Prostate gland (tissue), 2 donors: ENCODE measurements at regions not wholly inside any gene's neighbourhood (a gene's known extent, or its start where the extent isn't known, plus 50 kb on each side); places are given as distances from the start of the nearest gene placed in this dataset.

Experiments
- DNase-seq: peaks from one replicate; pipeline ENCODE4 v3.0.0-alpha.2; 2019; ENCODE audit warnings: low spot score
- H3K27ac ChIP-seq, 2 donors: fragments of 200-600 bp; sonication (generic); 2 replicates each; pipeline ENCODE4 v1.5.1; 2017 to 2019
- H3K27me3 ChIP-seq: fragments of 200-600 bp; sonication (generic); replicated peaks from 2 replicates; pipeline ENCODE4 v1.5.1; 2019; ENCODE audit not compliant: insufficient read depth
- H3K36me3 ChIP-seq, 2 donors: fragments of 200-600 bp; sonication (generic); 1 replicate in 1 of 2; 2 replicates in 1 of 2; pipeline versions ENCODE4 v1.5.1 to v1.8.1; 2017 to 2019
- H3K4me1 ChIP-seq: fragments of 200-600 bp; sonication (generic); replicated peaks from 2 replicates; pipeline ENCODE4 v1.5.1; 2019
- H3K4me3 ChIP-seq, 2 donors: fragments of 200-600 bp; sonication (generic); 2 replicates each; pipeline ENCODE4 v1.5.1; 2017 to 2019
- H3K9me3 ChIP-seq: fragments of 200-600 bp; sonication (generic); 2 replicates; pipeline ENCODE4 v1.5.1; 2017
- POLR2A ChIP-seq: fragments of 450-650 bp; IDR thresholded peaks from one replicate; pipeline ENCODE4 v1.6.1; 2016; ENCODE audit warnings: antibody characterized with exemption, mild to moderate bottlenecking
- POLR2AphosphoS5 ChIP-seq: sonication (generic); formaldehyde crosslinking; IDR thresholded peaks from one replicate; pipeline ENCODE4 v1.6.1; 2017; ENCODE audit warnings: antibody characterized with exemption
- WGBS: methylation state at CpG from one replicate; pipeline ENCODE4 v1.1.5; 2018; 5-methylcytosine and 5-hydroxymethylcytosine counted together
- intact Hi-C: fragments of 100-400 bp; cut with DNase I; formaldehyde crosslinking; loops from one replicate; pipeline ENCODE4 v1.14.2; 2022
- TF ChIP-seq, protein P1 (sequence below), 4 experiments: fragments of 200-600 bp in 2 of 4; fragments of 450-650 bp in 2 of 4; sonication (generic) in 2 of 4; IDR thresholded peaks; 1 replicate in 3 of 4; 2 replicates in 1 of 4; pipeline ENCODE4 v1.5.1; 2016 to 2019; ENCODE audit warnings: antibody characterized with exemption in 4 of 4, mild to moderate bottlenecking in 2 of 4, moderate library complexity in 2 of 4

DNA sequence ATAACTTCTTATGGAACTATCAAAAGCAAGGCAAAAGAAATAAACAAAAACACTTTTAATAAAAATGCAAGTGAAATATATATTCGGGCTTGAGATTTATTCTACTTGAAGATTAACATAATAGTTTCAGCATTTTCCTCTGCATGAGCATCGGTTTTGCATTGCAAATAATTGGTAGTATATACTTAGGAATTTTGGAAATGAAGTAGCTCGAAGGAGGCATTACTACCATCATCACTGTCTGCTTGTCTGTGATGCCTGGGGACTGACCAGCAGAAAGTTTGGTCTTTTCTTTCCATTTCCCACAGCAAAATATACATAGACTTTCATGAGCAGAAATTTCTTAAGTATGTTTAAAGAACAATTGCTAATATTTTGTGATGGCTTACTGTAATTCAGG is 570.7 kb downstream of the HTR1B start:
- Histone ChIP-seq H3K27ac (no peak overlapping the region), H3K9me3 (no peaks in the 10 kb centered on the region), H3K4me1 (no peaks in the 10 kb centered on the region), H3K36me3 (no peaks in the 10 kb centered on the region), H3K27me3 (no peaks in the 10 kb centered on the region), H3K4me3 (no peak overlapping the region)
- intact Hi-C loops, result no loop called here
- 69% methylated on average over 3 of the region's 3 CpGs for WGBS
- no peak for DNase-seq
- TF ChIP-seq POLR2A, result no peak
- TF ChIP-seq, protein P1, sequence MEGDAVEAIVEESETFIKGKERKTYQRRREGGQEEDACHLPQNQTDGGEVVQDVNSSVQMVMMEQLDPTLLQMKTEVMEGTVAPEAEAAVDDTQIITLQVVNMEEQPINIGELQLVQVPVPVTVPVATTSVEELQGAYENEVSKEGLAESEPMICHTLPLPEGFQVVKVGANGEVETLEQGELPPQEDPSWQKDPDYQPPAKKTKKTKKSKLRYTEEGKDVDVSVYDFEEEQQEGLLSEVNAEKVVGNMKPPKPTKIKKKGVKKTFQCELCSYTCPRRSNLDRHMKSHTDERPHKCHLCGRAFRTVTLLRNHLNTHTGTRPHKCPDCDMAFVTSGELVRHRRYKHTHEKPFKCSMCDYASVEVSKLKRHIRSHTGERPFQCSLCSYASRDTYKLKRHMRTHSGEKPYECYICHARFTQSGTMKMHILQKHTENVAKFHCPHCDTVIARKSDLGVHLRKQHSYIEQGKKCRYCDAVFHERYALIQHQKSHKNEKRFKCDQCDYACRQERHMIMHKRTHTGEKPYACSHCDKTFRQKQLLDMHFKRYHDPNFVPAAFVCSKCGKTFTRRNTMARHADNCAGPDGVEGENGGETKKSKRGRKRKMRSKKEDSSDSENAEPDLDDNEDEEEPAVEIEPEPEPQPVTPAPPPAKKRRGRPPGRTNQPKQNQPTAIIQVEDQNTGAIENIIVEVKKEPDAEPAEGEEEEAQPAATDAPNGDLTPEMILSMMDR (IDR thresholded peaks at IDR 0.05), result no peak
- no peak for TF ChIP-seq POLR2AphosphoS5

DNA sequence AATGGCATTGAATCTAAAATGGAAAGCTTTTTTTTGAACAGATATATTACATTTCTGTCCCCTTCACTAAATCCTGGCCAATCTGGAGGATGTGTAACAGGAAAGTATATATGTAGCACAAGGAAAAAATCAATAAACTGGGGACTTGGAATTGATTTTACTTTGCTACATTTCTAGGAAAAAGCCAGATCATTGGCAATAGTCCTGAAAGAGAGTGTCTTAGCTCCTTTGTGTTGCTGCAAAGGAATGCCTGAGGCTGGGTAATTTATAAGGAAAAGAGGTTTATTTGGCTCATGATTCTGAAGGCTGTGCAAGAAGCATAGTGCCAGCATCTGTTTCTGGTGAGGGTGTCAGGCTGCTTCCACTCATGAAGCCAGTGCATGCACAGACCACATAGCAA is 574.9 kb downstream of the HTR1B start:
- DNase-seq, result no peak
- H3K4me1 ChIP-seq, result no peaks in the 10 kb centered on the region
- H3K4me3 ChIP-seq, result no peak overlapping the region
- no peaks in the 10 kb centered on the region for H3K36me3 ChIP-seq
- no peak overlapping the region for H3K27ac ChIP-seq
- TF ChIP-seq POLR2A (no peak), POLR2AphosphoS5 (no peak)
- TF ChIP-seq, protein P1 (IDR thresholded peaks at IDR 0.05), result no peak
- no peaks in the 10 kb centered on the region for H3K9me3 ChIP-seq
- intact Hi-C loops, result no loop called here
- no peaks in the 10 kb centered on the region for H3K27me3 ChIP-seq

DNA sequence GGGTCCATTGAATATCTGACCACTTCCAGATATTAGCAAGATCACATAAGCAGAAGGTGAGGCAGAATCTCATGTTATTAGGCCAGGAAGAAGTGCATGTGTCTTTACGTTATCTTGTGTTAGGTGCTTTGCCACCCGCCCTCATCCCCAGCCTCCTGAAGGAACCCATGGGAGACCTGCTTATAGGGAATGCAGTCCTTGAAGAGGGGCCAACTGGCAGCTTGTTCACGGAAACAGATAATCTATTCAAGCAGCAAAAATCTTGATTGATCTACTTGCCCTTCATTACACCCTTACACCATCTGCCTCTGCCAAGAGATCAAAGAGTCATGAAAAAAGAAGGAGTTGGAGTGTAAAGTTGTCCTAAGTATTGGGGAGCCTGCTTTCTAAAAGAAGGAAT is 576.4 kb downstream of the HTR1B start:
- no peak overlapping the region for H3K4me3 ChIP-seq
- H3K27ac ChIP-seq, result no peak overlapping the region
- H3K4me1 ChIP-seq, result no peaks in the 10 kb centered on the region
- no peaks in the 10 kb centered on the region for H3K9me3 ChIP-seq
- no peaks in the 10 kb centered on the region for H3K36me3 ChIP-seq
- intact Hi-C loops, result no loop called here
- H3K27me3 ChIP-seq, result no peaks in the 10 kb centered on the region
- TF ChIP-seq POLR2AphosphoS5 (no peak), POLR2A (no peak)
- TF ChIP-seq, protein P1 (IDR thresholded peaks at IDR 0.05), result no peak
- no peak for DNase-seq
- WGBS, result 78% methylated on average over 3 of the region's 3 CpGs

DNA sequence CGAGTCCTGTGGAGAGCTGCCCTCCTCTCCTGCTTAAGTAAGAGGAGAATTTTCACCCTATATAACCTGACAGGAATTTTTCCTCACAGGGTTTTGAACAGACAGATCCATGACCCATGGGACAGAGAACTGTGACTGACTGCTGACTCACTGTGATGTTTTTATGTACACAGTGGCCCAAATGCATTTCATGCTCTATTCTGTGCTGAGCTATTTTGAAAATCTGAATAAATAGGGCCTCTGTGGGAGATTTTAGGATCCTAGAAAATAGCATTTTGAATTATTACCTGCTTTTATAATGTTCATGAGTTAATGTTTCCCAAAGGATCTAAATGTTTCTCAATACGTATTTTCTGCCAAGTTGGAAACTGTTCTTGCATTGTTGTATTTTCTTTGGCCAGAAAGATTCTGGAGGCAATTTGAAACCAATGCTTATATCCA is 577.4 kb downstream of the HTR1B start:
- H3K27me3 ChIP-seq, result no peaks in the 10 kb centered on the region
- H3K9me3 ChIP-seq, result no peaks in the 10 kb centered on the region
- TF ChIP-seq POLR2A (no peak), POLR2AphosphoS5 (no peak)
- no peak for DNase-seq
- WGBS, result 31% methylated on average over 2 of the region's 2 CpGs
- H3K4me3 ChIP-seq, result no peak overlapping the region
- H3K36me3 ChIP-seq, result no peaks in the 10 kb centered on the region
- intact Hi-C loops, result no loop called here
- no peaks in the 10 kb centered on the region for H3K4me1 ChIP-seq
- H3K27ac ChIP-seq, result no peak overlapping the region

DNA sequence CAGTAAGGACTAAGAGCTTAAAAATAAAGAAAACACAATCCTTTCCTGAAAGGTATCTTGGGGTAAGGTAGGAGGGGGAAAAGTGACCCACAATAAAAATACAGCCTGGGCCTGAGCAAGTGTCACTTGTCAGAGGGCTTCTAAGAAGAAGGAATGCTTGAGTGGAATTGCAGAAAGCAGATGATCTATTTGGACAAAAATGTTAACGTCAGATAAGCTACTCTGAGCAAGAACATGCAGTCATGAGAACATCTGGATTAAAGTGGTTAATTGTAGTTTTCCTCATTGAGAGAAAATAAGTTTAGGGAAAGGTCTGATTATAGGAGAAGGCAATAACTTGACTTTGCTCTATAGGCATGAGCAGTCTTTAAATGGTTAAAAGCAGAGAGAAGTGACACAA is 581.9 kb downstream of the HTR1B start:
- TF ChIP-seq POLR2AphosphoS5, result no peak
- TF ChIP-seq, protein P1 (IDR thresholded peaks at IDR 0.05), result no peak
- TF ChIP-seq POLR2A, result no peak
- Histone ChIP-seq H3K27me3 (no peaks in the 10 kb centered on the region), H3K4me3 (no peak overlapping the region), H3K9me3 (no peaks in the 10 kb centered on the region), H3K36me3 (no peaks in the 10 kb centered on the region), H3K27ac (no peak overlapping the region), H3K4me1 (no peaks in the 10 kb centered on the region)
- no peak for DNase-seq
- intact Hi-C loops, result no loop called here
- WGBS, result 78% methylated on average over 1 of the region's 1 CpG
